Activated T-cell treated with anti-CD3 and anti-CD28 coated beads, Interleukin-2, amount 50 U/mL, for 72 hours (primary cell): ENCODE measurements at regions not wholly inside any gene's neighbourhood (a gene's known extent, or its start where the extent isn't known, plus 50 kb on each side); places are given as distances from the start of the nearest gene placed in this dataset.

ENCODE experiments used
- ATAC-seq, 2 donors: fragments of 150-1000 bp; cut with Tn5 transposase; replicated peaks in 1 of 2; 2 replicates each; pipeline ENCODE4 v1.10.0; 2021; ENCODE audit warnings: moderate library complexity in 2 of 2, mild to moderate bottlenecking in 1 of 2
- DNase-seq, 2 donors: peaks; one replicate each; pipeline ENCODE4 v3.0.0; 2021 to 2022; ENCODE audit warnings: mixed read lengths in 1 of 2
- H3K27ac Mint-ChIP-seq: one replicate; pipeline ENCODE4 v1.8.0; 2022; ENCODE audit warnings: mild to moderate bottlenecking, moderate library complexity, mixed read lengths
- H3K27me3 Mint-ChIP-seq: one replicate; pipeline ENCODE4 v1.8.0; 2022; ENCODE audit warnings: low read depth, mixed read lengths
- H3K36me3 Mint-ChIP-seq, 2 donors: one replicate each; pipeline ENCODE4 v1.8.0; 2022; ENCODE audit warnings: mixed read lengths in 2 of 2, mild to moderate bottlenecking in 1 of 2; ENCODE audit not compliant: insufficient read depth in 2 of 2
- H3K4me1 Mint-ChIP-seq: one replicate; pipeline ENCODE4 v1.8.0; 2022; ENCODE audit warnings: low read depth, mixed read lengths
- H3K4me3 Mint-ChIP-seq, 2 donors: one replicate each; pipeline ENCODE4 v1.8.0; 2022; ENCODE audit warnings: mild to moderate bottlenecking in 2 of 2, mixed read lengths in 2 of 2, moderate library complexity in 2 of 2
- H3K9me3 Mint-ChIP-seq, 2 donors: one replicate each; pipeline ENCODE4 v1.8.0; 2022; ENCODE audit warnings: mixed read lengths in 2 of 2

- no peak overlapping the region for H3K27ac Mint-ChIP-seq
- DNase-seq = no peak
- H3K27me3 Mint-ChIP-seq = no peaks in the 10 kb centered on the region
- peaks cover 0 to 6% of the 10 kb centered on the region in 2 donors for H3K9me3 Mint-ChIP-seq
- H3K4me3 Mint-ChIP-seq = no peak overlapping the region
- H3K4me1 Mint-ChIP-seq = no peaks in the 10 kb centered on the region
- ATAC-seq = no peak
- H3K36me3 Mint-ChIP-seq = peaks cover 2 to 3% of the 10 kb centered on the region in 2 donors
Measured at GRCh38 chr4:189367832-189368231, 572.8 kb upstream of the FRG1 start.

GRCh38 chr4:189374176-189374575, 566.5 kb upstream of the FRG1 start:
- Mint-ChIP-seq H3K27me3 (no peaks in the 10 kb centered on the region), H3K27ac (no peak overlapping the region), H3K36me3 (peaks cover 0 to 4% of the 10 kb centered on the region in 2 donors), H3K4me3 (no peak overlapping the region), H3K4me1 (no peaks in the 10 kb centered on the region), H3K9me3 (peaks cover 2 to 6% of the 10 kb centered on the region in 2 donors)
- ATAC-seq (no peak), DNase-seq (no peak)

- H3K27ac Mint-ChIP-seq = no peak overlapping the region
- H3K4me1 Mint-ChIP-seq = no peaks in the 10 kb centered on the region
- H3K27me3 Mint-ChIP-seq = no peaks in the 10 kb centered on the region
- DNase-seq = no peak
- no peak overlapping the region for H3K4me3 Mint-ChIP-seq
- ATAC-seq = no peak
- peaks cover 0 to 1% of the 10 kb centered on the region in 2 donors for H3K36me3 Mint-ChIP-seq
- H3K9me3 Mint-ChIP-seq = peaks cover 2 to 3% of the 10 kb centered on the region in 2 donors
Measured at GRCh38 chr4:189376901-189377300, 563.8 kb upstream of the FRG1 start.

- Mint-ChIP-seq H3K27ac (no peak overlapping the region), H3K4me3 (no peak overlapping the region), H3K36me3 (peaks cover 0 to 1% of the 10 kb centered on the region in 2 donors), H3K4me1 (no peaks in the 10 kb centered on the region), H3K9me3 (peaks cover 2 to 3% of the 10 kb centered on the region in 2 donors), H3K27me3 (no peaks in the 10 kb centered on the region)
- no peak for DNase-seq
- no peak for ATAC-seq
Measured at GRCh38 chr4:189377569-189377968, 563.1 kb upstream of the FRG1 start.

GRCh38 chr4:189385098-189385497, 555.6 kb upstream of the FRG1 start:
- Mint-ChIP-seq H3K27me3 (no peaks in the 10 kb centered on the region), H3K4me3 (no peak overlapping the region), H3K4me1 (no peaks in the 10 kb centered on the region), H3K36me3 (no peaks in the 10 kb centered on the region), H3K9me3 (peaks cover 3 to 9% of the 10 kb centered on the region in 2 donors), H3K27ac (no peak overlapping the region)
- DNase-seq = no peak
- ATAC-seq = no peak

- DNase-seq (no peak), ATAC-seq (no peak)
- no peak overlapping the region for H3K4me3 Mint-ChIP-seq
- peaks cover 3 to 10% of the 10 kb centered on the region in 2 donors for H3K9me3 Mint-ChIP-seq
- no peaks in the 10 kb centered on the region for H3K27me3 Mint-ChIP-seq
- H3K4me1 Mint-ChIP-seq = no peaks in the 10 kb centered on the region
- H3K36me3 Mint-ChIP-seq = no peaks in the 10 kb centered on the region
- no peak overlapping the region for H3K27ac Mint-ChIP-seq
Measured at GRCh38 chr4:189385579-189385978, 555.1 kb upstream of the FRG1 start.

GRCh38 chr4:189396435-189396834, 544.2 kb upstream of the FRG1 start:
- peaks cover 9 to 16% of the 10 kb centered on the region in 2 donors for H3K9me3 Mint-ChIP-seq
- H3K4me3 Mint-ChIP-seq = no peak overlapping the region
- DNase-seq (no peak), ATAC-seq (no peak)
- no peaks in the 10 kb centered on the region for H3K4me1 Mint-ChIP-seq
- H3K36me3 Mint-ChIP-seq = no peaks in the 10 kb centered on the region
- no peak overlapping the region for H3K27ac Mint-ChIP-seq
- H3K27me3 Mint-ChIP-seq = no peaks in the 10 kb centered on the region

- H3K9me3 Mint-ChIP-seq = peaks cover 8 to 11% of the 10 kb centered on the region in 2 donors
- no peaks in the 10 kb centered on the region for H3K27me3 Mint-ChIP-seq
- no peak overlapping the region for H3K27ac Mint-ChIP-seq
- DNase-seq (no peak), ATAC-seq (no peak)
- no peak overlapping the region for H3K4me3 Mint-ChIP-seq
- peaks cover 0 to 1% of the 10 kb centered on the region in 2 donors for H3K36me3 Mint-ChIP-seq
- no peaks in the 10 kb centered on the region for H3K4me1 Mint-ChIP-seq
Measured at GRCh38 chr4:189404271-189404670, 536.4 kb upstream of the FRG1 start.

- ATAC-seq = no peak
- H3K4me3 Mint-ChIP-seq = no peak overlapping the region
- H3K27ac Mint-ChIP-seq = no peak overlapping the region
- no peaks in the 10 kb centered on the region for H3K4me1 Mint-ChIP-seq
- H3K36me3 Mint-ChIP-seq = peaks cover 0 to 1% of the 10 kb centered on the region in 2 donors
- H3K27me3 Mint-ChIP-seq = no peaks in the 10 kb centered on the region
- no peak for DNase-seq
- peaks cover 6 to 8% of the 10 kb centered on the region in 2 donors for H3K9me3 Mint-ChIP-seq
Measured at GRCh38 chr4:189409158-189409557, 531.5 kb upstream of the FRG1 start.

- DNase-seq = no peak
- H3K4me3 Mint-ChIP-seq = no peak overlapping the region
- no peak for ATAC-seq
- H3K27ac Mint-ChIP-seq = no peak overlapping the region
- H3K9me3 Mint-ChIP-seq = peaks cover 5 to 6% of the 10 kb centered on the region in 2 donors
- peaks cover 0 to 2% of the 10 kb centered on the region in 2 donors for H3K36me3 Mint-ChIP-seq
- H3K27me3 Mint-ChIP-seq = no peaks in the 10 kb centered on the region
- H3K4me1 Mint-ChIP-seq = no peaks in the 10 kb centered on the region
Measured at GRCh38 chr4:189414021-189414420, 526.7 kb upstream of the FRG1 start.

- H3K4me3 Mint-ChIP-seq = no peak overlapping the region
- no peaks in the 10 kb centered on the region for H3K4me1 Mint-ChIP-seq
- peaks cover 0 to 2% of the 10 kb centered on the region in 2 donors for H3K36me3 Mint-ChIP-seq
- no peak for DNase-seq
- H3K9me3 Mint-ChIP-seq = peaks cover 6 to 12% of the 10 kb centered on the region in 2 donors
- no peaks in the 10 kb centered on the region for H3K27me3 Mint-ChIP-seq
- ATAC-seq = no peak
- H3K27ac Mint-ChIP-seq = no peak overlapping the region
Measured at GRCh38 chr4:189420572-189420971, 520.1 kb upstream of the FRG1 start.

GRCh38 chr4:189436207-189436606, 504.5 kb upstream of the FRG1 start:
- Mint-ChIP-seq H3K4me1 (no peaks in the 10 kb centered on the region), H3K27me3 (no peaks in the 10 kb centered on the region), H3K9me3 (peaks cover 2 to 10% of the 10 kb centered on the region in 2 donors), H3K36me3 (peaks cover 0 to 2% of the 10 kb centered on the region in 2 donors), H3K27ac (no peak overlapping the region), H3K4me3 (no peak overlapping the region)
- no peak for DNase-seq
- no peak for ATAC-seq

- Mint-ChIP-seq H3K9me3 (peaks cover 5 to 9% of the 10 kb centered on the region in 2 donors), H3K4me1 (no peaks in the 10 kb centered on the region), H3K27me3 (no peaks in the 10 kb centered on the region), H3K4me3 (no peak overlapping the region), H3K27ac (no peak overlapping the region), H3K36me3 (peaks cover 0 to 2% of the 10 kb centered on the region in 2 donors)
- ATAC-seq = no peak
- no peak for DNase-seq
Measured at GRCh38 chr4:189440716-189441115, 500.0 kb upstream of the FRG1 start.

GRCh38 chr4:189443341-189443740, 497.3 kb upstream of the FRG1 start:
- no peak for ATAC-seq
- Mint-ChIP-seq H3K36me3 (no peaks in the 10 kb centered on the region), H3K9me3 (peaks cover 3% of the 10 kb centered on the region in 2 donors), H3K27me3 (no peaks in the 10 kb centered on the region), H3K27ac (no peak overlapping the region), H3K4me3 (no peak overlapping the region), H3K4me1 (no peaks in the 10 kb centered on the region)
- no peak for DNase-seq
